ENCODE measurements at regions not wholly inside any gene's neighbourhood (a gene's known extent, or its start where the extent isn't known, plus 50 kb on each side); places are given as distances from the start of the nearest gene placed in this dataset.
A peak's percentile ranks its signal among the peaks of the same experiment; 100 is the strongest.

DNA sequence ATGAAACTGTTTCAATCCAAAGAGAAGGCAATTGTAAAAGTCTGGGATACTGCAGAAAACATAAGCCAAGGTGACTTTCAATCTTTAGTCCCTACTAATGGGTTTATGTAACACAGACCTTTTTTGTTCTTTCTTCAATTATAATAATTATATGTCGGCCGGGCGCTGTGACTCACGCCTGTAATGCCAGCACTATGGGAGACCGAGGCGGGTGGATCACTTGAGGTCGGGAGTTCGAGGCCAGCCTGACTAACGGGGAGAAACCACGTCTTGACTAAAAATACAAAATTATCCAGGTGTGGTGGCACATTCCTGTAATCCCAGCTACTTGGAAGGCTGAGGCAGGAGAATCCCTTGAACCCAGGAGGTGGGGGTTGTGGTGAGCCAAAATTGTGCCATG, 489.8 kb upstream of the CTSO start:
- no peaks in the 10 kb centered on the region for H3K4me1 ChIP-seq (replicated peaks in 1 of 2)
- no peak overlapping the region for H3K27ac ChIP-seq
- WGBS, 10 experiments, result 80 to 97% methylated on average over 1 to 10 of the region's 10 CpGs; no CpG with 5 or more reads in 8 of the 10 experiments
- no peak for ATAC-seq (replicated peaks in 6 of 8)
- no peak overlapping the region for H3K4me3 ChIP-seq
- in situ Hi-C loops (cut with MboI; ENCODE audit: low pct_unique_long_range_greater_than_20kb in 2 of 9, low sequenced_read_pairs in 9 of 9, unreplicated experiment in 9 of 9), result no loop called here

- ATAC-seq (replicated peaks in 6 of 8), result peak in 3 of 8 experiments; percentile 57 to 94 (median 65)
- in situ Hi-C loops (cut with MboI; ENCODE audit: low pct_unique_long_range_greater_than_20kb in 2 of 9, low sequenced_read_pairs in 9 of 9, unreplicated experiment in 9 of 9), result no loop called here
- no peak overlapping the region for H3K4me3 ChIP-seq
- no peak overlapping the region for H3K27ac ChIP-seq
- H3K4me1 ChIP-seq (replicated peaks in 1 of 2), result no peaks in the 10 kb centered on the region
Observed at GRCh38 chr4:156442912-156443311, 489.2 kb upstream of the CTSO start.

DNA sequence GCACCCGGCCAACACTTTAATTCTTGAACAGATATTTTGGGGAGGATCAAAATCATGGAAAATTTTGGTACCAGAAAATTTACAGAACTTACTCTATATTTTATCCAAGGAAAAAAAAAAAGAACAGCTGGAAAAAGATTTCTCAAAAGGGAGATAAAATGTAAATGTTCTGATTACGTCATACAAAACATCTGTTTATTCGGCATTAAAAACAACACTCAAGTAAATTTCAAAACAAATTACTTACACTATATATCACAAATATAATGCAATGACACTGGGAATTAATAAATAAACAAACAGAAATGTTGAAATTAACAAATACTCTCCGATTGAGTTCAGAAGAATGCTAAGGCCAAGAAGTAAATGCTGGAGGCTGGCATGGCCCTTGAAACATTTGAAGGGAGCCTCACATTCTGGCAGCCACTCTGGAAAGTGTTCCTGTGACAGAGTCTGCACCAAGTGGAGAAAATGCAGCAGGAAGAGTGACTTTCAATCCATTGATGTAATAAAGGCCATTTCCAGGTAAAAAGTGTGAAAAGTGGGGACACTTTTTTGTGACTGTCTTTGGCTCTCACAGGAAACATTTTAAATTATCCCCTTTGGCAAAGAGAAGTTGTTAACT, 486.0 kb upstream of the CTSO start:
- Histone ChIP-seq H3K4me3 (no peak overlapping the region), H3K4me1 (replicated peaks in 1 of 2) (no peaks in the 10 kb centered on the region), H3K27ac (no peak overlapping the region)
- no peak for ATAC-seq (replicated peaks in 6 of 8)
- 71 to 100% (median 91%) methylated on average over 2 to 4 of the region's 4 CpGs; no CpG with 5 or more reads in 1 of the 10 experiments for WGBS, 10 experiments
- in situ Hi-C loops (cut with MboI; ENCODE audit: low pct_unique_long_range_greater_than_20kb in 2 of 9, low sequenced_read_pairs in 9 of 9, unreplicated experiment in 9 of 9), result no loop called here

DNA sequence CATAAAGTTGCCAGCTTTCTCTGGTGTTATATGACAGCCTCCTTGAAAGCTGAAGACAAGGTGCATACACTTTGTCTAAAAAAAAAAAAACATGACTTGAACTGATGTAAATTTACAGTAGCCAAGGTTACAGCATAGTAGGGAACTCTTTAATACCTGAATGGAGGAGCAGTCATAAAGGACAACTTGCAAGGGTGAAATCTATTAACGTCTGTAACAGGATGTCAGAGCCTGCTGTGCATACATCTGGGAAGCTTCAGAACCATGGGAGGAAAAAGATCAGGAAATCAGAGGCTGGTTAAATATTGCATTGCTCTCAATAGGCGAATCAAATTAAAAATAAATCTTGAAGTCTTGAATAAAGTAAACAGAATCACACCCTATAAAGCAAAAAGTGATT, 484.0 kb upstream of the CTSO start:
- in situ Hi-C loops (cut with MboI; ENCODE audit: low pct_unique_long_range_greater_than_20kb in 2 of 9, low sequenced_read_pairs in 9 of 9, unreplicated experiment in 9 of 9), result no loop called here
- 0 to 72% (median 23%) methylated on average over 1 to 2 of the region's 2 CpGs; no CpG with 5 or more reads in 3 of the 10 experiments for WGBS, 10 experiments
- no peaks in the 10 kb centered on the region for H3K4me1 ChIP-seq (replicated peaks in 1 of 2)
- no peak for ATAC-seq (replicated peaks in 6 of 8)
- no peak overlapping the region for H3K4me3 ChIP-seq
- H3K27ac ChIP-seq, result no peak overlapping the region

DNA sequence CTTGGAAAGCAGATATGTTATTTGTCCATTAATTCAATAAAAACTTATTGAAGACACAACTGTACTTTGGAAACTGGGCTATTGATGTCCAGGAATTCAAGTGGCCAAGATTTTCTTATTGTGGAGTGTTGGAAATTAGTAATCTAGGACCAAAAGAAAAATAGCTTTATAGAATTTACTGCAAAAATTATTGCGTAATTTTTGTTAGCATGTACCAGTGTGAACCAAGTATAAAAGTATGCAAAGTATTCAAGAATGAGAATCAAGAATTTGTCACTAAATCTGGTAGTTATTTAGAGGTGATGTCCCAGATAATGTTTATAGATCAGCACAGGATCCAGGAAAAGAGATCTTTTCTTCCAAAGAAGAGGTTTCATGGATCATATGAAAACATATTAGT, 468.9 kb upstream of the CTSO start:
- H3K4me3 ChIP-seq, result no peak overlapping the region
- WGBS, 10 experiments, result 50 to 100% (median 83%) methylated on average over 1 of the region's 1 CpG
- peaks cover 0 to 2% of the 10 kb centered on the region in 2 donors for H3K4me1 ChIP-seq (replicated peaks in 1 of 2)
- in situ Hi-C loops (cut with MboI; ENCODE audit: low pct_unique_long_range_greater_than_20kb in 2 of 9, low sequenced_read_pairs in 9 of 9, unreplicated experiment in 9 of 9), result no loop called here
- no peak for ATAC-seq (replicated peaks in 6 of 8)
- H3K27ac ChIP-seq, result no peak overlapping the region

GRCh38 chr4:156420623-156421022, 467.0 kb upstream of the CTSO start:
- WGBS, 10 experiments, result 0 to 50% (median 29%) methylated on average over 1 of the region's 1 CpG; no CpG with 5 or more reads in 7 of the 10 experiments
- no peak overlapping the region for H3K27ac ChIP-seq
- in situ Hi-C loops (cut with MboI; ENCODE audit: low pct_unique_long_range_greater_than_20kb in 2 of 9, low sequenced_read_pairs in 9 of 9, unreplicated experiment in 9 of 9), result no loop called here
- peaks cover 0 to 2% of the 10 kb centered on the region in 2 donors for H3K4me1 ChIP-seq (replicated peaks in 1 of 2)
- peak in 7 of 8 experiments; percentile 65 to 88 (median 73) for ATAC-seq (replicated peaks in 6 of 8)
- no peak overlapping the region for H3K4me3 ChIP-seq

DNA sequence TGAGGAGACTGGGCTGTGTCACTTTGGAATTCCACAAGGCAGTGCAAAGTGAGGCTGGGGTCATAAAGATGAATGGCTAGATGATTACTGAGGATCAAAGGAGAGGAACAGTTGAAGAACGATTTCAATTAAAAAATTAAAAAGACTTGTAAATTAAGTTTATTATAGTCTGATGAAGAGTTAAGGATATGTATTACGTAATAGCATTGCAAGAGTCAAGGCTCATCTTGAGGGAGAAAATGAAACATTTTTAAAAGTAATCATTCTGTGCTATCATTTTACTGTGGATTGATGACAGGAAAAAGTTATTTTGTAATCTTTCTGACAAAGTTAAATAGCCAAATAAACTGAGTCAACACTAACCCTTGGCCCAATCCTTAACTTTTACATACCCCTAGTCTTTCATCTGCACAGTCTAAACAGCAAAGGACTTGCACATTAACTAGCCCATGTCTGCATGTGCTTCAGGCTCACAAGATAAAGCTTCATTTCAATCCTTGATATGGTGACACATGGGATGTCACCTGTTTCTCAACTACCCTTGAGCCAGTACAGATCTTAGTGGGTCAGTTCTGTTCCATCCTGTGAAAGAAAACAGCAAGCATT, 465.5 kb upstream of the CTSO start:
- Histone ChIP-seq H3K4me3 (no peak overlapping the region), H3K27ac (no peak overlapping the region), H3K4me1 (replicated peaks in 1 of 2) (peaks cover 0 to 2% of the 10 kb centered on the region in 2 donors)
- in situ Hi-C loops (cut with MboI; ENCODE audit: low pct_unique_long_range_greater_than_20kb in 2 of 9, low sequenced_read_pairs in 9 of 9, unreplicated experiment in 9 of 9), result no loop called here
- no peak for ATAC-seq (replicated peaks in 6 of 8)
- 39 to 70% (median 50%) methylated on average over 1 to 2 of the region's 2 CpGs for WGBS, 10 experiments

- ATAC-seq (replicated peaks in 6 of 8), result no peak
- no peak overlapping the region for H3K27ac ChIP-seq
- no peak overlapping the region for H3K4me3 ChIP-seq
- in situ Hi-C loops (cut with MboI; ENCODE audit: low pct_unique_long_range_greater_than_20kb in 2 of 9, low sequenced_read_pairs in 9 of 9, unreplicated experiment in 9 of 9), result no loop called here
- H3K4me1 ChIP-seq (replicated peaks in 1 of 2), result peaks cover 0 to 2% of the 10 kb centered on the region in 2 donors
Observed at GRCh38 chr4:156414406-156414805, 460.7 kb upstream of the CTSO start.

DNA sequence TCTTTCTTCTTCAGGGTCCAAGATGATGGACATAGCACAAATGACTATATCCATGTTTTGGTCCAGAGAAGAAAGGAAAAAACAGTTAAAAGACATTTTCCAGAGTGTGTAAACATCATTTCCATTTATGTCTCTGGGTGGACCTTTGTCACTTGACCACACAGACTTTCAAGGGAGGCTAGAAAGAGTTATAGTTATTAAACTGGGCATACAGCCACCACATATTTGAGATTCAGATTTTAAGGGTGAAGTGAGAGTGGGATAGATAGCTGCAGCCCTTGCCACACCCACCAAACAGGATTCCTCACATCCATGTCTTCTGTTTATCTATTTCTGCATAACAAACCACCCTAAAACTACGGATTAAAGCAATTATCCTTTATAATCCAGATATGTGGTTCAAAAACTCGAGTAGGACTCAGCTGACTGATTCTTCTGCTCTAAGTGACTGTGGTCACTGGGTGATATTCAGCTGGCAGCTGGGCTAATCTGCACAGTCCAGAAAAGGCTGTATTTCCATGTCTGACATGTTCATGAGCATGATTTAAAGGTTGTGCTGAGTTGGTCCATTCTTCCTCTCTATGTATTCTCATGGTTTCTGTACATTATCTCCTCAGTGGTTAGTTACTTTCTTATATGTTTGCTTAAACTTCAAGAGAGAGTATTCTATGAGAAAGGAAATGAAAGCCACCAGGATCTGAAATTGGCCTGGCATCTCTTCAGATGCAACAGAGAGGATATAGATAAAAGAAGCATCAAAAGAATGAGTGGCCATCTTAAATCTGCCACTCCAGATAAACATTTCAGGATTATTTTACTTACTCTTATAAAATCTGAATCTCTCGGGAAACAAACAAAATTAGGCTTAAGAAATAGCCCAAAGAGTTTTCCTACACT, 459.8 kb upstream of the CTSO start:
- Histone ChIP-seq H3K4me3 (no peak overlapping the region), H3K4me1 (replicated peaks in 1 of 2) (no peaks in the 10 kb centered on the region), H3K27ac (no peak overlapping the region)
- 16 to 100% (median 72%) methylated on average over 1 to 3 of the region's 3 CpGs for WGBS, 10 experiments
- in situ Hi-C loops (cut with MboI; ENCODE audit: low pct_unique_long_range_greater_than_20kb in 2 of 9, low sequenced_read_pairs in 9 of 9, unreplicated experiment in 9 of 9), result no loop called here
- ATAC-seq (replicated peaks in 6 of 8), result peak in 2 of 8 experiments; percentile 51 to 63

DNA sequence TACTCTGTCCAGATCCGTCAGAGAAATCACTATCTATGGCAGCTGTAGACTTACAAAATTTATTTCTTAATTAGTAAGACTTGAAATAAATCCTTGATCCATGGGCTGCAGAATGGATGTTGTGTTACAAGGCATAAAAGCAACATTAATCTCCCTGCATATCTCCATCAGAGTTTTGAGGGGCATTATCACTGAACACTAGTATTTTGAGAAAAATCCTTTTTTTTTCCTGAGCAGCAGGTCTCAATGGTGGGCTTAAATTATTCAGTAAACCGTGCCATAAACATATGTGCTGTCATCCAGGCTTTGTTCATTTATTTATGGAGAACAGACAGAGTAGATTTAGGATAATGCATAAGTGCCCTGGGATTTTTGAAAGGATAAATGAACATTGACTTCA, 457.9 kb upstream of the CTSO start:
- peak in 2 of 8 experiments; percentile 7 to 21 for ATAC-seq (replicated peaks in 6 of 8)
- in situ Hi-C loops (cut with MboI; ENCODE audit: low pct_unique_long_range_greater_than_20kb in 2 of 9, low sequenced_read_pairs in 9 of 9, unreplicated experiment in 9 of 9), result no loop called here
- Histone ChIP-seq H3K27ac (no peak overlapping the region), H3K4me1 (replicated peaks in 1 of 2) (no peaks in the 10 kb centered on the region), H3K4me3 (no peak overlapping the region)
- 0 to 100% (median 63%) methylated on average over 1 to 2 of the region's 2 CpGs; no CpG with 5 or more reads in 2 of the 10 experiments for WGBS, 10 experiments

GRCh38 chr4:156408749-156409148, 455.1 kb upstream of the CTSO start:
- no peak overlapping the region for H3K27ac ChIP-seq
- H3K4me3 ChIP-seq, result no peak overlapping the region
- in situ Hi-C loops (cut with MboI; ENCODE audit: low pct_unique_long_range_greater_than_20kb in 2 of 9, low sequenced_read_pairs in 9 of 9, unreplicated experiment in 9 of 9), result no loop called here
- no peak for ATAC-seq (replicated peaks in 6 of 8)
- no peaks in the 10 kb centered on the region for H3K4me1 ChIP-seq (replicated peaks in 1 of 2)
- WGBS, 10 experiments, result 68 to 100% (median 87%) methylated on average over 1 to 4 of the region's 4 CpGs

- peak in 5 of 8 experiments; percentile 72 to 96 (median 74) for ATAC-seq (replicated peaks in 6 of 8)
- in situ Hi-C loops (cut with MboI; ENCODE audit: low pct_unique_long_range_greater_than_20kb in 2 of 9, low sequenced_read_pairs in 9 of 9, unreplicated experiment in 9 of 9), result no loop called here
- no peak overlapping the region for H3K4me3 ChIP-seq
- peaks cover 0 to 10% of the 10 kb centered on the region in 2 donors for H3K4me1 ChIP-seq (replicated peaks in 1 of 2)
- H3K27ac ChIP-seq, result peak overlapping the region in 1 of 2 donors; percentile 4
- WGBS, 10 experiments, result 31 to 86% (median 63%) methylated on average over 1 to 2 of the region's 2 CpGs; no CpG with 5 or more reads in 1 of the 10 experiments
Observed at GRCh38 chr4:156401371-156401770, 447.7 kb upstream of the CTSO start.

GRCh38 chr4:156396534-156396933, 442.9 kb upstream of the CTSO start:
- ATAC-seq (replicated peaks in 6 of 8), result no peak
- Histone ChIP-seq H3K4me1 (replicated peaks in 1 of 2) (peaks cover 0 to 6% of the 10 kb centered on the region in 2 donors), H3K27ac (no peak overlapping the region), H3K4me3 (no peak overlapping the region)
- in situ Hi-C loops (cut with MboI; ENCODE audit: low pct_unique_long_range_greater_than_20kb in 2 of 9, low sequenced_read_pairs in 9 of 9, unreplicated experiment in 9 of 9), result no loop called here
- WGBS, 10 experiments, result 25 to 100% (median 81%) methylated on average over 1 to 2 of the region's 2 CpGs

Data from motor neuron (in vitro differentiated cells).